CD4-positive, alpha-beta T cell (primary cell): ENCODE measurements at regions not wholly inside any gene's neighbourhood (a gene's known extent, or its start where the extent isn't known, plus 50 kb on each side); places are given as distances from the start of the nearest gene placed in this dataset.

Experiments used
- ATAC-seq: fragments of 200-7000 bp; cut with Tn5 transposase; one replicate; pipeline ENCODE4 v1.10.0; 2022; ENCODE audit warnings: mild to moderate bottlenecking; ENCODE audit not compliant: poor library complexity
- CTCF ChIA-PET: fragments of 350-600 bp; sonication (Branson Sonifier 250); formaldehyde crosslinking; loops from one replicate; lab custom pipeline; 2021; ENCODE audit warnings: antibody characterized with exemption, inconsistent platforms; lab: Charles Lee
- POLR2A ChIA-PET: fragments of 350-600 bp; sonication (Branson Sonifier 250); formaldehyde crosslinking; loops from one replicate; lab custom pipeline; 2021; ENCODE audit warnings: antibody characterized with exemption, inconsistent platforms; lab: Charles Lee
- DNase-seq, 14 experiments: peaks; one replicate each; pipeline ENCODE4 v3.0.0-alpha.2; 2013 to 2020; ENCODE audit warnings: mixed read lengths in 2 of 14
- H3K27ac ChIP-seq, 2 donors: one replicate each; pipeline versions ENCODE4 v1.5.1 to v1.7.0; 2013; ENCODE audit warnings: low read length in 2 of 2, low read depth in 1 of 2, mild to moderate bottlenecking in 1 of 2
- H3K27me3 ChIP-seq, 2 experiments: 1 replicate in 1 of 2; 2 replicates in 1 of 2; pipeline versions ENCODE4 v1.6.1 to v1.7.0; 2013; ENCODE audit warnings: low read length in 2 of 2, control low read depth in 1 of 2, mild to moderate bottlenecking in 1 of 2, moderate library complexity in 1 of 2; ENCODE audit not compliant: insufficient read depth in 2 of 2, control insufficient read depth in 1 of 2
- H3K36me3 ChIP-seq: one replicate; pipeline ENCODE4 v1.6.1; 2013; ENCODE audit warnings: low read length, control low read depth; ENCODE audit not compliant: insufficient read depth
- H3K4me1 ChIP-seq: one replicate; pipeline ENCODE4 v1.6.1; 2013; ENCODE audit warnings: low read length, control low read depth; ENCODE audit not compliant: insufficient read depth
- H3K4me3 ChIP-seq: one replicate; pipeline ENCODE4 v1.5.1; 2013; ENCODE audit warnings: mild to moderate bottlenecking, low read length, moderate library complexity
- H3K9me3 ChIP-seq, 2 experiments: 1 replicate in 1 of 2; 2 replicates in 1 of 2; pipeline versions ENCODE4 v1.6.1 to v1.7.0; 2013; ENCODE audit warnings: low read length in 2 of 2, mild to moderate bottlenecking in 2 of 2, control low read depth in 1 of 2, moderate library complexity in 1 of 2; ENCODE audit not compliant: control insufficient read depth in 1 of 2, insufficient read depth in 1 of 2
- H3K27ac Mint-ChIP-seq: one replicate; pipeline ENCODE4 v1.8.0; 2020; ENCODE audit warnings: mixed read lengths
- H3K27me3 Mint-ChIP-seq: one replicate; pipeline ENCODE4 v1.8.0; 2021; ENCODE audit warnings: mixed read lengths
- H3K36me3 Mint-ChIP-seq: one replicate; pipeline ENCODE4 v1.8.0; 2021; ENCODE audit warnings: low read depth, mixed read lengths
- H3K4me1 Mint-ChIP-seq: one replicate; pipeline ENCODE4 v1.8.0; 2021; ENCODE audit warnings: low read depth, mixed read lengths
- H3K4me3 Mint-ChIP-seq: one replicate; pipeline ENCODE4 v1.8.0; 2020; ENCODE audit warnings: mild to moderate bottlenecking, mixed read lengths
- H3K9me3 Mint-ChIP-seq: one replicate; pipeline ENCODE4 v1.8.0; 2020; ENCODE audit warnings: mixed read lengths
- CTCF ChIP-seq: fragments of 200-600 bp; IDR thresholded peaks from one replicate; pipeline ENCODE4 v1.8.0; 2022; ENCODE audit warnings: antibody characterized with exemption, mild to moderate bottlenecking
- intact Hi-C, 2 experiments: fragments of 100-400 bp; cut with DNase I in 1 of 2; cut with micrococcal nuclease in 1 of 2; formaldehyde crosslinking; loops; one replicate each; pipeline versions ENCODE4 v1.15.1 to v1.9.0; 2023 to 2025; cut with DNase I, micrococcal nuclease

DNA sequence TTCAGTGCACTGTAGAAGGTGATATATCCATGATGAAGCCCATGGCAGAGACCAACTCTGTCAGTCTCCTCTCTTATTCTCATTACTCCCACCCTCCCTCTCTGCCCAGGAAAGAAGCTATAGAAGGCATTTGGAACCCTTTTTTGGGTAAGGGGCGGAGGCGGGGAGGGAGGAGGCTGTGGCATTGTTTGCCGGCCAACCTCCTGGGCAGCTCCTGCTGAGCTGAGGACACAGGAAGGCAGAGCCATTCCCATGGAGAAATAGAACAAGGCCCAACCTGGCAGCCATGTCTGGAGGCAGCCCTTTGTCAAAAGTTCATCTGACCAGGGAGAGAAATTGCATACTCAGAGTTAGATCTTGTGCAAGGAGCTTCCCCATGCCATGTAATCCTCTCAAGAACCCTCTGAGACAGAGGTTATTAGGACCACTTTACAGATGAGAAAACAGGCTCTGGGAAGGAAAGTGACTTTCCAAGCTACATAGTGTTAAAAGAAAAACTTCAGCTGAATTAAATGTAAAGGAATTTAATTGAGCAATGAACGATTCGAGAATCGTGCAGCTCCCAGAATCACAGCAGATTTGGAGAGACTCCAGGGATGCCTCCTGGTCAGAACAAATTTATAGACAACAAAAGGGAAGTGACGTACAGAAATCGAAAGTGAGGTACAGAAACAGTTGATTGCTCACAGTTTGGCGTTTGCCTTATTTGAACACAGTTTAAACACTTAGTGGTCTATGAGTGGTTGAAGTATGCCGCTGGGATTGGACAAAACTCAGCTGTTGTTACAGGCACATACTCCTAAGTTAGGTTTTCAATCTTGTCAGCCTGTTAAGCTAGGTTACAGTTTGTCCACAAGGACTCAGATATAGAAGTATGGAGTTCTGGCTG lies 158.6 kb downstream of the MELK start:
- TF ChIP-seq CTCF = no peak
- no peak for ATAC-seq
- CTCF ChIA-PET = no interaction called here
- Mint-ChIP-seq H3K36me3 (no peaks in the 10 kb centered on the region), H3K4me1 (no peaks in the 10 kb centered on the region), H3K4me3 (no peak overlapping the region), H3K9me3 (no peaks in the 10 kb centered on the region), H3K27me3 (peaks cover 2% of the 10 kb centered on the region), H3K27ac (no peak overlapping the region)
- Histone ChIP-seq H3K4me1 (no peaks in the 10 kb centered on the region), H3K4me3 (no peak overlapping the region), H3K27ac (no peak overlapping the region), H3K36me3 (no peaks in the 10 kb centered on the region), H3K27me3 (peaks cover 3 to 5% of the 10 kb centered on the region in 2 experiments), H3K9me3 (no peaks in the 10 kb centered on the region)
- intact Hi-C loops = no loop called here
- DNase-seq = peak in 3 of 14 experiments; percentile 13 to 36 (median 30)
- POLR2A ChIA-PET = interaction anchor here (2.5 kb wide), 1 partner anchor 324 kb away, joined by 9 read pairs; no protein-coding TSS in a partner anchor

- intact Hi-C loops = no loop called here
- Mint-ChIP-seq H3K27me3 (peaks cover 22% of the 10 kb centered on the region), H3K36me3 (no peaks in the 10 kb centered on the region), H3K9me3 (no peaks in the 10 kb centered on the region), H3K4me3 (no peak overlapping the region), H3K27ac (no peak overlapping the region), H3K4me1 (no peaks in the 10 kb centered on the region)
- DNase-seq (no peak), ATAC-seq (no peak)
- Histone ChIP-seq H3K27me3 (peaks cover 20 to 27% of the 10 kb centered on the region in 2 experiments), H3K36me3 (no peaks in the 10 kb centered on the region), H3K9me3 (no peaks in the 10 kb centered on the region), H3K4me1 (peaks cover 3% of the 10 kb centered on the region), H3K4me3 (no peak overlapping the region), H3K27ac (no peak overlapping the region)
- POLR2A ChIA-PET = no interaction called here
- CTCF ChIA-PET = no interaction called here
- no peak for TF ChIP-seq CTCF
Observed at GRCh38 chr9:36734737-36735136, 162.0 kb downstream of the MELK start.

GRCh38 chr9:36736648-36737047 lies 164.0 kb downstream of the MELK start:
- no peak overlapping the region for H3K27ac Mint-ChIP-seq
- H3K9me3 Mint-ChIP-seq = no peaks in the 10 kb centered on the region
- Histone ChIP-seq H3K36me3 (no peaks in the 10 kb centered on the region), H3K4me1 (peaks cover 4% of the 10 kb centered on the region), H3K27ac (no peak overlapping the region), H3K27me3 (peaks cover 30 to 39% of the 10 kb centered on the region in 2 experiments), H3K9me3 (no peaks in the 10 kb centered on the region), H3K4me3 (no peak overlapping the region)
- no peaks in the 10 kb centered on the region for H3K36me3 Mint-ChIP-seq
- no peak for DNase-seq
- intact Hi-C loops = no loop called here
- H3K27me3 Mint-ChIP-seq = peaks cover 41% of the 10 kb centered on the region
- POLR2A ChIA-PET = no interaction called here
- peaks cover 5% of the 10 kb centered on the region for H3K4me1 Mint-ChIP-seq
- no peak overlapping the region for H3K4me3 Mint-ChIP-seq
- CTCF ChIA-PET = no interaction called here
- no peak for TF ChIP-seq CTCF
- no peak for ATAC-seq
